Osteoblast (primary cell): ENCODE measurements at regions not wholly inside any gene's neighbourhood (a gene's known extent, or its start where the extent isn't known, plus 50 kb on each side); places are given as distances from the start of the nearest gene placed in this dataset.

Experiments used
- DNase-seq: peaks from one replicate; pipeline ENCODE4 v3.0.0; 2011; ENCODE audit warnings: low spot score, mixed read lengths; ENCODE audit not compliant: insufficient read length; ENCODE audit errors: missing footprints
- H2AFZ ChIP-seq: 2 replicates; pipeline ENCODE4 v1.6.0; 2011; ENCODE audit warnings: mild to moderate bottlenecking, low read length
- H3K27ac ChIP-seq: 2 replicates; pipeline ENCODE4 v1.5.1; 2011; ENCODE audit warnings: mild to moderate bottlenecking, low read depth, low read length, moderate library complexity
- H3K27me3 ChIP-seq: 2 replicates; pipeline ENCODE4 v1.6.0; 2012; ENCODE audit warnings: mild to moderate bottlenecking, control low read depth, inconsistent platforms, low read length, moderate library complexity; ENCODE audit not compliant: insufficient read depth
- H3K36me3 ChIP-seq: 2 replicates; pipeline ENCODE4 v1.5.1; 2011; ENCODE audit warnings: mild to moderate bottlenecking, low read length, control low read depth, moderate library complexity; ENCODE audit not compliant: insufficient read depth
- H3K4me1 ChIP-seq: 2 replicates; pipeline ENCODE4 v1.5.1; 2011; ENCODE audit warnings: mild to moderate bottlenecking, low read length, control low read depth, moderate library complexity; ENCODE audit not compliant: insufficient read depth
- H3K4me2 ChIP-seq: 2 replicates; pipeline ENCODE4 v1.6.0; 2011; ENCODE audit warnings: mild to moderate bottlenecking, low read length; ENCODE audit not compliant: insufficient read depth
- H3K4me3 ChIP-seq: fragments of 200-600 bp; sonication (generic); 3 replicates; pipeline ENCODE4 v1.5.1; 2012; ENCODE audit warnings: mild to moderate bottlenecking, low read length, inconsistent platforms; ENCODE audit not compliant: insufficient read depth
- H3K79me2 ChIP-seq: 2 replicates; pipeline ENCODE4 v1.6.0; 2012; ENCODE audit warnings: mild to moderate bottlenecking, low read length, control low read depth, inconsistent platforms; ENCODE audit not compliant: insufficient read depth
- H3K9me3 ChIP-seq: 2 replicates; pipeline ENCODE4 v1.5.1; 2011; ENCODE audit warnings: low read depth, low read length, control low read depth
- H4K20me1 ChIP-seq: 2 replicates; pipeline ENCODE4 v1.6.0; 2012; ENCODE audit warnings: mild to moderate bottlenecking, low read length, control low read depth; ENCODE audit not compliant: insufficient read depth
- TF ChIP-seq, protein P1 (sequence below): IDR thresholded peaks from 2 replicates; pipeline ENCODE4 v1.5.1; 2011; ENCODE audit warnings: mild to moderate bottlenecking, low read depth, low read length, moderate library complexity; ENCODE audit errors: extremely low read depth

DNA sequence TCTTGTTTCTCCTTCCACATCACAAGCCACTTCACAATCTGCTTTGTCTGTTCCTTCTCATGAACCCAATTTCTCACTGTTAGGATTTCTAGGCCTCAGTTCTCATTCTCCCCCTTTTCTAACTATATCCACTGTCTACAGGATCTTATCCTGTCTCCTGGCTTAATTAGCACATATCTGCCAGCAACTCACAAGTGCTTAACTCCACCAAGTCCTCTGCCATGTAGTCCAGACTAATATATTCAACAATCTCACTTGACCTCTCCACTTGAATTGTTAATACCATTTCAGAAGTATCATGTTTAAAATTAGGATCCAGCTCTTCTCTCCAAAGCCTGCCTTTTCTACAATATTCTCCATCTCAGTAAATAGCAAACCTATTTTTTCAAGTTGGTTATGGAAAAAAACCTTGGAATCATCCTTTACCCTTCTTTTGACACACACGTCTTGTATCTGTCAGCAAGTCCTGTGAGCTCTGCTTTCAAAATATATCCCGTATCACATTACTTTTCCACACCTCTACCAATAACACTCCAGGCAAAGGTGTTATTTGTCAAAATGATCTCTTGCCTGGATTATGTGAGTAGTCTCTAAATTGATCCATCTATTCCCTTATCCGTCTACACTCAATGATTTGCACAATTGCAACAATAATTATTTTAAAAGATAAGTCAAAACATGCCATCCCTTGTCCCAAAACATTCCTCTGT is 127.2 kb upstream of the SLIT2 start:
- Histone ChIP-seq H3K79me2 (no peaks in the 10 kb centered on the region), H3K4me2 (no peak overlapping the region), H3K27ac (no peak overlapping the region), H2AFZ (peak overlapping the region; percentile 44), H3K4me1 (peaks cover 25% of the 10 kb centered on the region), H3K4me3 (no peak overlapping the region), H3K9me3 (no peaks in the 10 kb centered on the region), H4K20me1 (no peaks in the 10 kb centered on the region), H3K36me3 (no peaks in the 10 kb centered on the region), H3K27me3 (no peaks in the 10 kb centered on the region)
- no peak for DNase-seq
- TF ChIP-seq, protein P1, sequence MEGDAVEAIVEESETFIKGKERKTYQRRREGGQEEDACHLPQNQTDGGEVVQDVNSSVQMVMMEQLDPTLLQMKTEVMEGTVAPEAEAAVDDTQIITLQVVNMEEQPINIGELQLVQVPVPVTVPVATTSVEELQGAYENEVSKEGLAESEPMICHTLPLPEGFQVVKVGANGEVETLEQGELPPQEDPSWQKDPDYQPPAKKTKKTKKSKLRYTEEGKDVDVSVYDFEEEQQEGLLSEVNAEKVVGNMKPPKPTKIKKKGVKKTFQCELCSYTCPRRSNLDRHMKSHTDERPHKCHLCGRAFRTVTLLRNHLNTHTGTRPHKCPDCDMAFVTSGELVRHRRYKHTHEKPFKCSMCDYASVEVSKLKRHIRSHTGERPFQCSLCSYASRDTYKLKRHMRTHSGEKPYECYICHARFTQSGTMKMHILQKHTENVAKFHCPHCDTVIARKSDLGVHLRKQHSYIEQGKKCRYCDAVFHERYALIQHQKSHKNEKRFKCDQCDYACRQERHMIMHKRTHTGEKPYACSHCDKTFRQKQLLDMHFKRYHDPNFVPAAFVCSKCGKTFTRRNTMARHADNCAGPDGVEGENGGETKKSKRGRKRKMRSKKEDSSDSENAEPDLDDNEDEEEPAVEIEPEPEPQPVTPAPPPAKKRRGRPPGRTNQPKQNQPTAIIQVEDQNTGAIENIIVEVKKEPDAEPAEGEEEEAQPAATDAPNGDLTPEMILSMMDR, result no peak

GRCh38 chr4:20122198-20122988 is 129.3 kb upstream of the SLIT2 start:
- H2AFZ ChIP-seq, result no peak overlapping the region
- H3K4me2 ChIP-seq, result no peak overlapping the region
- H3K79me2 ChIP-seq, result no peaks in the 10 kb centered on the region
- DNase-seq, result no peak
- no peak overlapping the region for H3K4me3 ChIP-seq
- H3K9me3 ChIP-seq, result no peaks in the 10 kb centered on the region
- no peaks in the 10 kb centered on the region for H3K27me3 ChIP-seq
- H4K20me1 ChIP-seq, result no peaks in the 10 kb centered on the region
- peaks cover 12% of the 10 kb centered on the region for H3K4me1 ChIP-seq
- H3K36me3 ChIP-seq, result no peaks in the 10 kb centered on the region
- H3K27ac ChIP-seq, result no peak overlapping the region
- TF ChIP-seq, protein P1, result no peak

DNA sequence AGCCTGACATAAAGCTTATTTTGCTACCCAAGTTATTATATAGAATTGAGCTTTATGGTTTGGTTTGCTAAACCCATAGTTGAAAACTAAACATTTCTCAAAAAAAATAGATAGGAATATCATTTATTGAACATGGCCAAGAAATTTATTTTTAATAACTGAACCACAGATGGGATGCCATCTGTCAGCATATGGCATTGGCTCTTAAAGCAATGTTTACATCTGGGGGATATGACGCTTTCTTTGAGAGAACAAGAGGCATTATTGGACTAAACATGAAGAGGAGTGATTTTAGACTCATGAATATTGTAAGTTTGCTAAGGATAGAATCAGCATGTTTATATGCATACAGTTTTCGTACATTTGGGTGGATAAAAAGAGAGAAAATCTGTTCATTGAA is 132.6 kb upstream of the SLIT2 start:
- H3K27me3 ChIP-seq, result no peaks in the 10 kb centered on the region
- H3K4me1 ChIP-seq, result no peaks in the 10 kb centered on the region
- H3K79me2 ChIP-seq, result no peaks in the 10 kb centered on the region
- no peak overlapping the region for H2AFZ ChIP-seq
- H4K20me1 ChIP-seq, result no peaks in the 10 kb centered on the region
- no peak overlapping the region for H3K4me3 ChIP-seq
- H3K4me2 ChIP-seq, result no peak overlapping the region
- no peak for DNase-seq
- TF ChIP-seq, protein P1, result no peak
- H3K27ac ChIP-seq, result no peak overlapping the region
- no peaks in the 10 kb centered on the region for H3K9me3 ChIP-seq
- no peaks in the 10 kb centered on the region for H3K36me3 ChIP-seq

- Histone ChIP-seq H3K79me2 (no peaks in the 10 kb centered on the region), H2AFZ (peak overlapping the region; percentile 44), H4K20me1 (no peaks in the 10 kb centered on the region), H3K9me3 (no peaks in the 10 kb centered on the region), H3K36me3 (no peaks in the 10 kb centered on the region), H3K27ac (no peak overlapping the region), H3K4me3 (no peak overlapping the region), H3K4me2 (no peak overlapping the region), H3K4me1 (no peaks in the 10 kb centered on the region), H3K27me3 (no peaks in the 10 kb centered on the region)
- no peak for DNase-seq
- TF ChIP-seq, protein P1, result no peak
Measured at GRCh38 chr4:20109391-20109790, 142.3 kb upstream of the SLIT2 start.
